GM23338 (cell line): ENCODE measurements at regions not wholly inside any gene's neighbourhood (a gene's known extent, or its start where the extent isn't known, plus 50 kb on each side); places are given as distances from the start of the nearest gene placed in this dataset.

Source experiments
- ATAC-seq: fragments of 200-7000 bp; cut with Tn5 transposase; 3 replicates; pipeline ENCODE4 v1.9.1; 2020
- DNase-seq: peaks from one replicate; pipeline ENCODE4 v3.0.0-alpha.2; 2015; ENCODE audit warnings: low spot score
- H2AFZ ChIP-seq: fragments of 200-600 bp; sonication (generic); 2 replicates; pipeline ENCODE4 v1.8.0; 2016; ENCODE audit warnings: antibody characterized with exemption, mild to moderate bottlenecking, moderate library complexity
- H3F3A ChIP-seq: fragments of 200-600 bp; sonication (generic); replicated peaks from 2 replicates; pipeline ENCODE4 v1.8.0; 2017; ENCODE audit warnings: antibody characterized with exemption, mixed run types, low read depth
- H3K27ac ChIP-seq: fragments of 200-600 bp; sonication (generic); 2 replicates; pipeline ENCODE4 v1.6.1; 2016; ENCODE audit warnings: low read depth
- H3K27me3 ChIP-seq: fragments of 200-600 bp; sonication (generic); 2 replicates; pipeline ENCODE4 v1.8.0; 2016; ENCODE audit warnings: mild to moderate bottlenecking, mixed run types, moderate library complexity; ENCODE audit not compliant: insufficient read depth
- H3K36me3 ChIP-seq: fragments of 200-600 bp; sonication (generic); 2 replicates; pipeline ENCODE4 v1.8.0; 2016; ENCODE audit warnings: mild to moderate bottlenecking; ENCODE audit not compliant: insufficient read depth
- H3K4me1 ChIP-seq: fragments of 200-600 bp; sonication (generic); 2 replicates; pipeline ENCODE4 v1.8.0; 2016; ENCODE audit warnings: mild to moderate bottlenecking, moderate library complexity; ENCODE audit not compliant: insufficient read depth
- H3K4me2 ChIP-seq: fragments of 200-600 bp; sonication (generic); 2 replicates; pipeline ENCODE4 v1.7.1; 2017; ENCODE audit warnings: mixed run types
- H3K4me3 ChIP-seq: fragments of 200-600 bp; sonication (generic); 2 replicates; pipeline ENCODE4 v1.6.1; 2016; ENCODE audit warnings: mixed run types
- H3K79me2 ChIP-seq: fragments of 200-600 bp; sonication (generic); replicated peaks from 2 replicates; pipeline ENCODE4 v1.8.0; 2017; ENCODE audit warnings: mild to moderate bottlenecking; ENCODE audit not compliant: insufficient read depth
- H3K9me2 ChIP-seq: fragments of 200-600 bp; sonication (generic); 2 replicates; pipeline ENCODE4 v1.8.0; 2017; ENCODE audit not compliant: insufficient read depth
- H4K20me1 ChIP-seq: fragments of 200-600 bp; sonication (generic); replicated peaks from 2 replicates; pipeline ENCODE4 v1.8.0; 2017; ENCODE audit warnings: mild to moderate bottlenecking; ENCODE audit not compliant: insufficient read depth
- H3K27ac Mint-ChIP-seq: 2 replicates; pipeline ENCODE4 v1.8.0; 2020; ENCODE audit warnings: inconsistent platforms, mild to moderate bottlenecking, moderate library complexity, mixed read lengths
- H3K27me3 Mint-ChIP-seq: 3 replicates; pipeline ENCODE4 v1.8.0; 2022; ENCODE audit warnings: low read depth, mild to moderate bottlenecking, moderate library complexity, mixed read lengths, inconsistent platforms; ENCODE audit not compliant: insufficient read depth, poor library complexity
- H3K36me3 Mint-ChIP-seq: 3 replicates; pipeline ENCODE4 v1.8.0; 2021; ENCODE audit warnings: low read depth, mild to moderate bottlenecking, inconsistent platforms, moderate library complexity, mixed read lengths
- H3K4me1 Mint-ChIP-seq: 3 replicates; pipeline ENCODE4 v1.8.0; 2020; ENCODE audit warnings: mild to moderate bottlenecking, inconsistent platforms, mixed read lengths
- H3K4me3 Mint-ChIP-seq: 3 replicates; pipeline ENCODE4 v1.8.0; 2021; ENCODE audit warnings: moderate library complexity, mild to moderate bottlenecking, inconsistent platforms, mixed read lengths
- H3K9me3 Mint-ChIP-seq: 3 replicates; pipeline ENCODE4 v1.8.0; 2020; ENCODE audit warnings: moderate library complexity, mild to moderate bottlenecking, inconsistent platforms, mixed read lengths
- CREB1 ChIP-seq: fragments of 250-450 bp; sonication (Bioruptor Pico); IDR thresholded peaks from 2 replicates; pipeline ENCODE4 v1.5.0; 2020; ENCODE audit warnings: low read depth, mild to moderate bottlenecking, moderate library complexity
- EZH2 ChIP-seq: fragments of 200-600 bp; sonication (generic); IDR thresholded peaks from one replicate; pipeline ENCODE4 v1.8.0; 2017; ENCODE audit warnings: antibody characterized with exemption, mild to moderate bottlenecking, low read depth; ENCODE audit not compliant: unreplicated experiment
- EZH2phosphoT487 ChIP-seq: fragments of 200-600 bp; sonication (generic); IDR thresholded peaks from one replicate; pipeline ENCODE4 v1.8.1; 2018; ENCODE audit warnings: antibody characterized with exemption; ENCODE audit not compliant: unreplicated experiment
- JUNB ChIP-seq: IDR thresholded peaks from one replicate; pipeline ENCODE4 v1.6.1; 2016; ENCODE audit warnings: antibody characterized with exemption; ENCODE audit not compliant: unreplicated experiment
- NANOG ChIP-seq: IDR thresholded peaks from 2 replicates; pipeline ENCODE4 v1.6.1; 2016; ENCODE audit warnings: antibody characterized with exemption, borderline replicate concordance
- POLR2AphosphoS5 ChIP-seq: IDR thresholded peaks from 2 replicates; pipeline ENCODE4 v1.6.1; 2016; ENCODE audit warnings: antibody characterized with exemption, low read depth
- REST ChIP-seq: IDR thresholded peaks from one replicate; pipeline ENCODE4 v1.6.1; 2018; ENCODE audit warnings: antibody characterized with exemption; ENCODE audit not compliant: unreplicated experiment
- STAT1 ChIP-seq: IDR thresholded peaks from one replicate; pipeline ENCODE4 v1.6.1; 2016; ENCODE audit warnings: antibody characterized with exemption; ENCODE audit not compliant: unreplicated experiment
- ZNF114 ChIP-seq: fragments of 250-450 bp; sonication (Bioruptor Pico); IDR thresholded peaks from 2 replicates; pipeline ENCODE4 v1.5.0; 2020; ENCODE audit warnings: mild to moderate bottlenecking, moderate library complexity
- ZNF331 ChIP-seq: fragments of 250-450 bp; sonication (Bioruptor Pico); IDR thresholded peaks from 2 replicates; pipeline ENCODE4 v1.5.0; 2020; ENCODE audit warnings: low read depth, mild to moderate bottlenecking, moderate library complexity
- TF ChIP-seq, protein P1 (sequence below): IDR thresholded peaks from 2 replicates; pipeline ENCODE4 v1.6.1; 2016; ENCODE audit warnings: antibody characterized with exemption
- TF ChIP-seq, protein P2 (sequence below): fragments of 250-450 bp; sonication (Bioruptor Pico); IDR thresholded peaks from 2 replicates; pipeline ENCODE4 v1.5.0; 2020; ENCODE audit warnings: mild to moderate bottlenecking, moderate library complexity
- TF ChIP-seq, protein P3 (sequence below), 2 experiments: fragments of 200-600 bp in 1 of 2; sonication (generic) in 1 of 2; conservative IDR thresholded peaks; 2 replicates each; pipeline versions ENCODE4 v1.5.1 to v1.6.1; 2016 to 2017; ENCODE audit warnings: antibody characterized with exemption in 2 of 2, low read depth in 2 of 2, mild to moderate bottlenecking in 2 of 2, moderate library complexity in 1 of 2

- Mint-ChIP-seq H3K9me3 (no peaks in the 10 kb centered on the region), H3K27me3 (no peaks in the 10 kb centered on the region), H3K4me3 (no peak overlapping the region), H3K27ac (no peak overlapping the region), H3K36me3 (no peaks in the 10 kb centered on the region), H3K4me1 (peaks cover 14% of the 10 kb centered on the region; the same call in 2 of the 3 replicates)
- ATAC-seq (no peak), DNase-seq (no peak)
- H3K79me2 ChIP-seq = no peaks in the 10 kb centered on the region
- H3K4me1 ChIP-seq = peaks cover 10% of the 10 kb centered on the region; the same call in 1 of the 2 replicates
- no peaks in the 10 kb centered on the region for H3K9me2 ChIP-seq
- no peak overlapping the region for H3K4me2 ChIP-seq
- H3K27me3 ChIP-seq = no peaks in the 10 kb centered on the region
- TF ChIP-seq EZH2phosphoT487 (no peak), STAT1 (no peak), CREB1 (no peak), NANOG (no peak), REST (no peak), JUNB (no peak), ZNF331 (no peak), POLR2AphosphoS5 (no peak), ZNF114 (CRISPR knock-in tag) (no peak), EZH2 (no peak)
- TF ChIP-seq, protein P1, sequence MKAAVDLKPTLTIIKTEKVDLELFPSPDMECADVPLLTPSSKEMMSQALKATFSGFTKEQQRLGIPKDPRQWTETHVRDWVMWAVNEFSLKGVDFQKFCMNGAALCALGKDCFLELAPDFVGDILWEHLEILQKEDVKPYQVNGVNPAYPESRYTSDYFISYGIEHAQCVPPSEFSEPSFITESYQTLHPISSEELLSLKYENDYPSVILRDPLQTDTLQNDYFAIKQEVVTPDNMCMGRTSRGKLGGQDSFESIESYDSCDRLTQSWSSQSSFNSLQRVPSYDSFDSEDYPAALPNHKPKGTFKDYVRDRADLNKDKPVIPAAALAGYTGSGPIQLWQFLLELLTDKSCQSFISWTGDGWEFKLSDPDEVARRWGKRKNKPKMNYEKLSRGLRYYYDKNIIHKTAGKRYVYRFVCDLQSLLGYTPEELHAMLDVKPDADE = no peak
- TF ChIP-seq, protein P2, sequence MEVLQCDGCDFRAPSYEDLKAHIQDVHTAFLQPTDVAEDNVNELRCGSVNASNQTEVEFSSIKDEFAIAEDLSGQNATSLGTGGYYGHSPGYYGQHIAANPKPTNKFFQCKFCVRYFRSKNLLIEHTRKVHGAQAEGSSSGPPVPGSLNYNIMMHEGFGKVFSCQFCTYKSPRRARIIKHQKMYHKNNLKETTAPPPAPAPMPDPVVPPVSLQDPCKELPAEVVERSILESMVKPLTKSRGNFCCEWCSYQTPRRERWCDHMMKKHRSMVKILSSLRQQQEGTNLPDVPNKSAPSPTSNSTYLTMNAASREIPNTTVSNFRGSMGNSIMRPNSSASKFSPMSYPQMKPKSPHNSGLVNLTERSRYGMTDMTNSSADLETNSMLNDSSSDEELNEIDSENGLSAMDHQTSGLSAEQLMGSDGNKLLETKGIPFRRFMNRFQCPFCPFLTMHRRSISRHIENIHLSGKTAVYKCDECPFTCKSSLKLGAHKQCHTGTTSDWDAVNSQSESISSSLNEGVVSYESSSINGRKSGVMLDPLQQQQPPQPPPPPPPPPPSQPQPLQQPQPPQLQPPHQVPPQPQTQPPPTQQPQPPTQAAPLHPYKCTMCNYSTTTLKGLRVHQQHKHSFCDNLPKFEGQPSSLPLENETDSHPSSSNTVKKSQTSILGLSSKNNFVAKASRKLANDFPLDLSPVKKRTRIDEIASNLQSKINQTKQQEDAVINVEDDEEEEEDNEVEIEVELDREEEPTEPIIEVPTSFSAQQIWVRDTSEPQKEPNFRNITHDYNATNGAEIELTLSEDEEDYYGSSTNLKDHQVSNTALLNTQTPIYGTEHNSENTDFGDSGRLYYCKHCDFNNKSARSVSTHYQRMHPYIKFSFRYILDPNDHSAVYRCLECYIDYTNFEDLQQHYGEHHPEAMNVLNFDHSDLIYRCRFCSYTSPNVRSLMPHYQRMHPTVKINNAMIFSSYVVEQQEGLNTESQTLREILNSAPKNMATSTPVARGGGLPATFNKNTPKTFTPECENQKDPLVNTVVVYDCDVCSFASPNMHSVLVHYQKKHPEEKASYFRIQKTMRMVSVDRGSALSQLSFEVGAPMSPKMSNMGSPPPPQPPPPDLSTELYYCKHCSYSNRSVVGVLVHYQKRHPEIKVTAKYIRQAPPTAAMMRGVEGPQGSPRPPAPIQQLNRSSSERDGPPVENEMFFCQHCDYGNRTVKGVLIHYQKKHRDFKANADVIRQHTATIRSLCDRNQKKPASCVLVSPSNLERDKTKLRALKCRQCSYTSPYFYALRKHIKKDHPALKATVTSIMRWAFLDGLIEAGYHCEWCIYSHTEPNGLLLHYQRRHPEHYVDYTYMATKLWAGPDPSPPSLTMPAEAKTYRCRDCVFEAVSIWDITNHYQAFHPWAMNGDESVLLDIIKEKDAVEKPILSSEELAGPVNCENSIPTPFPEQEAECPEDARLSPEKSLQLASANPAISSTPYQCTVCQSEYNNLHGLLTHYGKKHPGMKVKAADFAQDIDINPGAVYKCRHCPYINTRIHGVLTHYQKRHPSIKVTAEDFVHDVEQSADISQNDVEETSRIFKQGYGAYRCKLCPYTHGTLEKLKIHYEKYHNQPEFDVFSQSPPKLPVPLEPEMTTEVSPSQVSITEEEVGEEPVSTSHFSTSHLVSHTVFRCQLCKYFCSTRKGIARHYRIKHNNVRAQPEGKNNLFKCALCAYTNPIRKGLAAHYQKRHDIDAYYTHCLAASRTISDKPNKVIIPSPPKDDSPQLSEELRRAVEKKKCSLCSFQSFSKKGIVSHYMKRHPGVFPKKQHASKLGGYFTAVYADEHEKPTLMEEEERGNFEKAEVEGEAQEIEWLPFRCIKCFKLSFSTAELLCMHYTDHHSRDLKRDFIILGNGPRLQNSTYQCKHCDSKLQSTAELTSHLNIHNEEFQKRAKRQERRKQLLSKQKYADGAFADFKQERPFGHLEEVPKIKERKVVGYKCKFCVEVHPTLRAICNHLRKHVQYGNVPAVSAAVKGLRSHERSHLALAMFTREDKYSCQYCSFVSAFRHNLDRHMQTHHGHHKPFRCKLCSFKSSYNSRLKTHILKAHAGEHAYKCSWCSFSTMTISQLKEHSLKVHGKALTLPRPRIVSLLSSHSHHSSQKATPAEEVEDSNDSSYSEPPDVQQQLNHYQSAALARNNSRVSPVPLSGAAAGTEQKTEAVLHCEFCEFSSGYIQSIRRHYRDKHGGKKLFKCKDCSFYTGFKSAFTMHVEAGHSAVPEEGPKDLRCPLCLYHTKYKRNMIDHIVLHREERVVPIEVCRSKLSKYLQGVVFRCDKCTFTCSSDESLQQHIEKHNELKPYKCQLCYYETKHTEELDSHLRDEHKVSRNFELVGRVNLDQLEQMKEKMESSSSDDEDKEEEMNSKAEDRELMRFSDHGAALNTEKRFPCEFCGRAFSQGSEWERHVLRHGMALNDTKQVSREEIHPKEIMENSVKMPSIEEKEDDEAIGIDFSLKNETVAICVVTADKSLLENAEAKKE (CRISPR knock-in tag) = no peak
- TF ChIP-seq, protein P3, sequence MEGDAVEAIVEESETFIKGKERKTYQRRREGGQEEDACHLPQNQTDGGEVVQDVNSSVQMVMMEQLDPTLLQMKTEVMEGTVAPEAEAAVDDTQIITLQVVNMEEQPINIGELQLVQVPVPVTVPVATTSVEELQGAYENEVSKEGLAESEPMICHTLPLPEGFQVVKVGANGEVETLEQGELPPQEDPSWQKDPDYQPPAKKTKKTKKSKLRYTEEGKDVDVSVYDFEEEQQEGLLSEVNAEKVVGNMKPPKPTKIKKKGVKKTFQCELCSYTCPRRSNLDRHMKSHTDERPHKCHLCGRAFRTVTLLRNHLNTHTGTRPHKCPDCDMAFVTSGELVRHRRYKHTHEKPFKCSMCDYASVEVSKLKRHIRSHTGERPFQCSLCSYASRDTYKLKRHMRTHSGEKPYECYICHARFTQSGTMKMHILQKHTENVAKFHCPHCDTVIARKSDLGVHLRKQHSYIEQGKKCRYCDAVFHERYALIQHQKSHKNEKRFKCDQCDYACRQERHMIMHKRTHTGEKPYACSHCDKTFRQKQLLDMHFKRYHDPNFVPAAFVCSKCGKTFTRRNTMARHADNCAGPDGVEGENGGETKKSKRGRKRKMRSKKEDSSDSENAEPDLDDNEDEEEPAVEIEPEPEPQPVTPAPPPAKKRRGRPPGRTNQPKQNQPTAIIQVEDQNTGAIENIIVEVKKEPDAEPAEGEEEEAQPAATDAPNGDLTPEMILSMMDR (conservative IDR thresholded peaks at IDR 0.05; ENCODE audit: low read depth in 2 of 2) = no peak
- H3F3A ChIP-seq = no peaks in the 10 kb centered on the region
- H3K36me3 ChIP-seq = no peaks in the 10 kb centered on the region
- H2AFZ ChIP-seq = no peak overlapping the region
- no peak overlapping the region for H3K4me3 ChIP-seq
- no peak overlapping the region for H3K27ac ChIP-seq
- no peaks in the 10 kb centered on the region for H4K20me1 ChIP-seq
Measured at GRCh38 chr11:95695181-95695580, 94.4 kb downstream of the FAM76B start.
